Right hindlimb (tissue), 1 donor: ENCODE measurements at regions not wholly inside any gene's neighbourhood (a gene's known extent, or its start where the extent isn't known, plus 50 kb on each side); places are given as distances from the start of the nearest gene placed in this dataset.

Experiments
- DNase-seq: peaks from one replicate; pipeline ENCODE4 v3.0.0-alpha.2; 2018

GRCh38 chr5:176181271-176181855 lies 56.9 kb upstream of the SIMC1 start:
- no peak for DNase-seq

GRCh38 chr5:176183321-176184074 lies 54.7 kb upstream of the SIMC1 start:
- DNase-seq: no peak

GRCh38 chr5:176184608-176185132 lies 53.6 kb upstream of the SIMC1 start:
- no peak for DNase-seq

- DNase-seq: no peak
Measured at GRCh38 chr5:176185133-176185733, 53.0 kb upstream of the SIMC1 start.

- DNase-seq: no peak
Measured at GRCh38 chr5:176186107-176186506, 52.1 kb upstream of the SIMC1 start.

- no peak for DNase-seq
Measured at GRCh38 chr5:176187276-176188062, 50.8 kb upstream of the SIMC1 start.

- DNase-seq: no peak
Measured at GRCh38 chr5:176188085-176188484, 50.1 kb upstream of the SIMC1 start.
